ENCODE measurements at regions not wholly inside any gene's neighbourhood (a gene's known extent, or its start where the extent isn't known, plus 50 kb on each side); places are given as distances from the start of the nearest gene placed in this dataset.

DNA sequence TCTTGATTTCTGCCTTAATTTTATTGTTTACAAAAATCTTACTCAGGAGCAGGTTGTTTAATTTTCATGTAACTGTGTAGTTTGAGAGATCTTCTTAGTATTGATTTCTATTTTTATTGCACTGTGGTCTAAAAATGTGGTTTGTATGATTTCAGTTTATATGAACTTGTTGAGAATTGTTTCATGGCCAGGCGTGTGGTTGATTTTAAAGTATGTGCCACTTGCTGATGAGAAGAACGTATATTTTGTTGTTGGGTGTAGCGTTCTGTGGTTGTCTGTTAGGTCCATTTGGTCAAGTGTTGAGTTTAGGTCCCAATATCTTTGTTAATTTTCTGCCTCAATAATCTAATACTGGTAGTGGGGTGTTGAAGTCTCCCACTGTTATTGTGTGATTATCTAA, 996.8 kb downstream of the PCDH19 start:
- TF ChIP-seq, protein P1, sequence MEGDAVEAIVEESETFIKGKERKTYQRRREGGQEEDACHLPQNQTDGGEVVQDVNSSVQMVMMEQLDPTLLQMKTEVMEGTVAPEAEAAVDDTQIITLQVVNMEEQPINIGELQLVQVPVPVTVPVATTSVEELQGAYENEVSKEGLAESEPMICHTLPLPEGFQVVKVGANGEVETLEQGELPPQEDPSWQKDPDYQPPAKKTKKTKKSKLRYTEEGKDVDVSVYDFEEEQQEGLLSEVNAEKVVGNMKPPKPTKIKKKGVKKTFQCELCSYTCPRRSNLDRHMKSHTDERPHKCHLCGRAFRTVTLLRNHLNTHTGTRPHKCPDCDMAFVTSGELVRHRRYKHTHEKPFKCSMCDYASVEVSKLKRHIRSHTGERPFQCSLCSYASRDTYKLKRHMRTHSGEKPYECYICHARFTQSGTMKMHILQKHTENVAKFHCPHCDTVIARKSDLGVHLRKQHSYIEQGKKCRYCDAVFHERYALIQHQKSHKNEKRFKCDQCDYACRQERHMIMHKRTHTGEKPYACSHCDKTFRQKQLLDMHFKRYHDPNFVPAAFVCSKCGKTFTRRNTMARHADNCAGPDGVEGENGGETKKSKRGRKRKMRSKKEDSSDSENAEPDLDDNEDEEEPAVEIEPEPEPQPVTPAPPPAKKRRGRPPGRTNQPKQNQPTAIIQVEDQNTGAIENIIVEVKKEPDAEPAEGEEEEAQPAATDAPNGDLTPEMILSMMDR (IDR thresholded peaks at IDR 0.05; ENCODE audit: low read depth, low read length, missing control alignments): no peak
- H3K4me3 ChIP-seq (ENCODE audit: low read depth, low read length): no peak overlapping the region
- in situ Hi-C loops (cut with HindIII; ENCODE audit: low sequenced_read_pairs): no loop called here
- no peak for DNase-seq (ENCODE audit: low read depth)

DNA sequence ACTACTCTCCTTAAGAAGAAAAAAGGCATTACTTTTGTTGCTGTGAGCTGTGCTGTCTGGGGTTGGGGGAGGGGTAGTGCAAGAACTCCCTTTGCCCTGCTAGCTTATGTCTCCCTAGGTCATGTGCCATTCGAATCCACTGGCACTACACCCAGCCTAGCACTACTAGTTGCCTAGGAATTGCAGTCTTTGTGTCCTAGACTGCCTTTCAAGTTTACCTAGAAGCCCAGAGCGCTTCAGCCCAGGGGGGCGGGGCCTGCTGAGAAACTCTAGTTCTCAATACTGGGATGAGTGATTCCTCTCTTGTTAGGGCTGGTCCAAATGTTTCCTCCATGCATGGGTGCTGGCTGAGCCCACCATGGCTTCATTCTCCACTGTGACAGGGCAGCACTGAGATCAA, 1011.5 kb downstream of the PCDH19 start:
- DNase-seq (ENCODE audit: low read depth): no peak
- in situ Hi-C loops (cut with HindIII; ENCODE audit: low sequenced_read_pairs): no loop called here
- H3K4me3 ChIP-seq (ENCODE audit: low read depth, low read length): no peak overlapping the region
- TF ChIP-seq, protein P1 (IDR thresholded peaks at IDR 0.05; ENCODE audit: low read depth, low read length, missing control alignments): no peak

DNA sequence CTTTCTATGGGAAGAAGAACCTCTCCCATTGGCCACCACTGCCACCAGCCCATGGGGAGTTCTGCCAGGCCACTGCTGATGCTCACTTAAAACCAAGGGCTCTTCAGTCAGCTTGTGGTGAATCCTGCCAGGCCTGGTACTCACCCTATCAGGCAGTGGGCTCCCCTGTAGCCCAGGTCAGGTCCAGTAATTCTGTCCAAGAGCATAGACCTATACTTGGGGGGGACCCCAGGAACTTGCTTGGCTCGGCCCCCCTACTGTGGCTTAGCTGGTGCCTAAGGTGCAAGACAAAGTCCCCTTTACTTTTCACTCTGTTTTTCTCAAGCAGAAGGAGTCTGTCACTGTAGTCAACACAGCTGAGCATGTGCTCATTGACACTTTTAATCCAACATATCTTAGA, 1012.2 kb downstream of the PCDH19 start:
- TF ChIP-seq, protein P1 (IDR thresholded peaks at IDR 0.05; ENCODE audit: low read depth, low read length, missing control alignments): no peak
- in situ Hi-C loops (cut with HindIII; ENCODE audit: low sequenced_read_pairs): no loop called here
- no peak for DNase-seq (ENCODE audit: low read depth)
- H3K4me3 ChIP-seq (ENCODE audit: low read depth, low read length): no peak overlapping the region

DNA sequence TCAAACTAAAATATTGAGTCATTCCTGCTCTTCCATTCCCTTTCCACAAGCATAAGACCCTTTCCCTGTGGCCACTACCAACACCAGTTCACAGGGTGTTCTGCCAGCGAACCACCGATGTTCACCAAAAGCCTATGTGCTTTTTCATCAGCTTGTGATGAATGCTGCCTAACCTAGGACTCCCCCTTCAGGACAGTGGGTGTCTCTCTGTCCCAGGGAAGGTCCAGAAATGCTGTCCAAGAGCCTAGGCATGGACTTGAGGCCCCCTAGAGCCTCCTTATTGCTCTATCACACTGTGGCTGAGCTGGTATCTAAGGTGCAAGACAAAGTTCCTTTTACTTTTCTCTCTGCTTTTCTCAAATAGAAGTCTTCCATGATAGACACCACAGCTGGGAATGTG, 1015.6 kb downstream of the PCDH19 start:
- in situ Hi-C loops (cut with HindIII; ENCODE audit: low sequenced_read_pairs): no loop called here
- DNase-seq (ENCODE audit: low read depth): no peak

DNA sequence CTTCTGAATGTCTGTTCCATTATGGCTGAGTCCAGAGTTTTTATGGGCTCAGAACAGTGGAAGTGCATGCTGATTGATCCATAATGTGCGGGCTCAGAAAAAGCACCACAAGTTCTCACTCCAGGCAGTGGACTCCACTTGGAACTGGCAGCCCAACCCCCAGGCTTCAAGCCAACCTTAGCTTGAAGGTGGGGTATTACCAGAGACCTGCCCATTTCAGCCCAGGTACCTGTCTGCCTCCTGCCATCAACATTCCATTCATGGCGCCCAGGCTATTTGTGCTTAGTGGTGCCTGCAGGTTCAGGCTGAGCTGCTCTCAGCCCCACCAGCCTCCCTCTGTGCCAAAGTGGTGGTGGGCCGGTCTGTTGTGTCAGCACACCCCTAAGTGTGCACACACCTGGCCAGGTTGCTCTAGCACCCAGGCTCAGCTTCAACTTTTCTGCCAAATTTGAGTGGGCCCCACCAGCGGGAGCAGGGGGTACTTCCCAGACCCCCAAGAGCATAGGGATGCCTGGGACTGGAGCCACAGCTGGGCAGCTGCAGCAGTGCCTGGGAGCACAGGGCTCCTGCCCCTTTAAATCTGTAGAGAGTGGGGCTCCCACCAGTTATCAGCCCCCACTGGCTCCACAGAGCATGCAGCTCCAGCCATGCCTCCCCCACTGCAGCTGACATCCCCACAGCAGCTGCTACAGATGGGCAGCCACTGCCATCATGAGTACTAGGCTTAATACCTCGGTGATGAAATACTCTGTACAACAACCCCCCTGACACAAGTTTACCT, 1025.3 kb downstream of the PCDH19 start:
- no peak for DNase-seq (ENCODE audit: low read depth)
- in situ Hi-C loops (cut with HindIII; ENCODE audit: low sequenced_read_pairs): no loop called here
- no peak overlapping the region for H3K4me3 ChIP-seq (ENCODE audit: low read depth, low read length)

More for the DNA sequence above, 1015.6 kb downstream of the PCDH19 start:
- H3K4me3 ChIP-seq (ENCODE audit: low read depth, low read length): no peak overlapping the region
- TF ChIP-seq, protein P1 (IDR thresholded peaks at IDR 0.05; ENCODE audit: low read depth, low read length, missing control alignments): no peak

DNA sequence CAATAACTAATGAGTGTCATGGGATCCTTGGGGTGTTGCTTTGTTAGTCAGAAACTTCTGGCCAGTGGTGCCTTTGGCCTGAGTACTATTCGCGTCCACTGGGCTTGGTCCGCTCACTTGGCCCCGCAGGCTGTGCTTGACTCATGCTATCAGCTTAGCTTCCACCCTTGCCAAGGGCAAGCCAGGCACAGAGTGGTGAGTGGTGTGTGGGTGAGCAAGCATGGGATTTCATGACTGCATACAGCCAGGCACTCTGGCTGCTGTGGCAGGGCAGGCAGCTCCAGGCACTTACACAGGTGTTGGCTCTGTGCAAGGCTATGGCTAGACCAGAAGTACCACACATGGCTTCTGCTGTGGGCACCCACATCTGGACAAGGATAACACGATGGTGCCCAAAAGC, 1026.3 kb downstream of the PCDH19 start:
- DNase-seq (ENCODE audit: low read depth): no peak
- H3K4me3 ChIP-seq (ENCODE audit: low read depth, low read length): no peak overlapping the region
- TF ChIP-seq, protein P1 (IDR thresholded peaks at IDR 0.05; ENCODE audit: low read depth, low read length, missing control alignments): no peak
- in situ Hi-C loops (cut with HindIII; ENCODE audit: low sequenced_read_pairs): no loop called here

More for the DNA sequence above, 1025.3 kb downstream of the PCDH19 start:
- TF ChIP-seq, protein P1 (IDR thresholded peaks at IDR 0.05; ENCODE audit: low read depth, low read length, missing control alignments): no peak
